Caki2 (cell line): ENCODE measurements at regions not wholly inside any gene's neighbourhood (a gene's known extent, or its start where the extent isn't known, plus 50 kb on each side); places are given as distances from the start of the nearest gene placed in this dataset.
"Not testable (repeated sequence)": the region's sequence is repeated elsewhere in the genome, so short reads cannot be mapped to it uniquely, and the experiment has no call there.

ENCODE experiments used
- DNase-seq: peaks from one replicate; pipeline ENCODE4 v3.0.0-alpha.2; 2015; ENCODE audit warnings: low read depth
- in situ Hi-C: cut with HindIII; loops from 2 replicates; pipeline ENCODE4 v1.10.0; 2016; ENCODE audit warnings: low sequenced_read_pairs, low pct_unique_long_range_greater_than_20kb, mixed read lengths

- in situ Hi-C loops: no loop called here
- DNase-seq: no peak
Measured at GRCh38 chr1:79264285-79264684, 257.8 kb upstream of the ADGRL4 start.

- DNase-seq: no peak
- in situ Hi-C loops: no loop called here
Measured at GRCh38 chr1:79262745-79263258, 256.3 kb upstream of the ADGRL4 start.

DNA sequence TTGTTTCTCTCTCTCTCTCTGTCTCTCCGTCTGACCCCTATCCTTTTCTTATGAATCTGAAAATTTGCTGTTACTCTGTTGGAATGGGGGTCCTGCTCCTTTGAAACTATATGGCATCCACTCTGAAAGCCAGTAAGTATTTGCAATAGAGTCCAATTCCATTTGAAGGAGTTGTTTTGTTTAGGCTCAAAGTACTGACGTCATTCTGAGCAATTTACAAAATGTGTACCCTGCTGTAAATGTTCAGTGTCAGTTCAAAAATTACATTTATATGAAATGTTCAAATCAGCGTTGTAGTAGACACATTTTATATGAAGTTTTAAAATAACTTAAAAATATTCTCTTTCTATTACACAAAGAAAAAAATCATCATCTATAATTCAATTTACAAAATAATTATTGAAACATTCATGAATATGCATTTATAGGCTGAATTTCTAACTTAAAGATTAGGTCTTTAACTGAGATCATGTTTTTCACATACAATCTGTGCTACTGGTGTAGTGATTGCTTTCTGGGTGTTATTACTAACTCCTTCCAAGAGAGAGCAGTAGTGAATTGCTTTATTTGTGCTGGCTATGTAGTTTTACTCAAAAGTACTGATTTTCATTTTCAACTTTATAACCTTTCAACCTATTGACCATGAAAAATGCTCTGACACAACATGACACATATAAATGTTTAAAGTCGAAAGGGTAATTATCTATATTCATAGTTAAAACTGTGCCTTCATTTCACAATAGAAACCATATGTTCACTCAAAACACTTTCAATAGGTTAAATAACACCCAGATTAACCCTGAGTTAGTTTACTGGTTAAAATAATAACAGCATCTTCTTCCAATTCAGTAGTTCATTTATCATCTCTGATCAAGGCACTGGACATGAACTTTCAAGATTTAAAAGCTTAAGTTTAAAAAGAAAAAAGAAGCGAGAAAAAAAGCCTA is 253.1 kb upstream of the ADGRL4 start:
- in situ Hi-C loops: no loop called here

GRCh38 chr1:79255421-79255820 is 248.9 kb upstream of the ADGRL4 start:
- in situ Hi-C loops: no loop called here
- DNase-seq: no peak

More for the DNA sequence above, 253.1 kb upstream of the ADGRL4 start:
- peak; percentile 12 for DNase-seq

DNA sequence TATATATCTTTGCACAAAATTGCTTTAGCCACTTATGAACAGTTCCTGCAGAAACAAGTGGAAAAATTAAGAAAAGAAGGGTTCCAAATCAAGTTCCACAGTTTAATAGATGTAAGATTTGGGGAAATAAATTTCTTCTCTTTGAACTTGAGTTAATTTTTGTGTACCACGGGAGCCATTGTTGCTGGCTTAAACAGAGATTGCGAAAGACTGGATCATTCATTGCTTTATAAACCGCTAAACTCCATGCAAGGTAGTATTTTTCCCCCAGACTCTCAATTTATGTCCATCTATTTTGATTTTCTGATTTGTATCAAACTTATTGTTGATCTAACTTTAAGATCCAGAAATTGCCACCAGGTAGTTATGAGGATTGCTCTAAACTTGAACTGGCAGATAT is 246.1 kb upstream of the ADGRL4 start:
- DNase-seq: no peak
- in situ Hi-C loops: no loop called here

DNA sequence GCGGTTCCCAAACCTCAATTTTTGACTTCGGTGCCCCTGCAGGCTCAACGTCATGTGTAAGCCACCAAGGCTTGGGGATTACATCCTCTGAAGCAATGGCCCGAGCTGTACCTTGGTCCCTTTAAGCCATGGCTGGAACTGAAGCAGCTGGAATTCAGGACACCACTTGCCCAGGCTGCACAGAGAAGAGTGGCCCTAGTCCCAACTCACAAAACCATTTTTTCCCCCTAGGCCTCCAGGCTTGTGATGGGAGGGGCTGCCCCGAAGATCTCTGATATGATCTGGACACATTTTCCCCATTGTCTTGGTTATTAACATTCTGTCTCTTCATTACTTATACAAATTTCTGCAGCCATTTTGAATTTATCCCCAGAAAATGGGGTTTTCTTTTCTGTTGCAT is 233.3 kb upstream of the ADGRL4 start:
- no peak for DNase-seq
- in situ Hi-C loops: no loop called here

GRCh38 chr1:79235301-79236002 is 228.9 kb upstream of the ADGRL4 start:
- no peak for DNase-seq
- in situ Hi-C loops: no loop called here

GRCh38 chr1:79232818-79233217 is 226.3 kb upstream of the ADGRL4 start:
- in situ Hi-C loops: no loop called here
- DNase-seq: no peak

DNA sequence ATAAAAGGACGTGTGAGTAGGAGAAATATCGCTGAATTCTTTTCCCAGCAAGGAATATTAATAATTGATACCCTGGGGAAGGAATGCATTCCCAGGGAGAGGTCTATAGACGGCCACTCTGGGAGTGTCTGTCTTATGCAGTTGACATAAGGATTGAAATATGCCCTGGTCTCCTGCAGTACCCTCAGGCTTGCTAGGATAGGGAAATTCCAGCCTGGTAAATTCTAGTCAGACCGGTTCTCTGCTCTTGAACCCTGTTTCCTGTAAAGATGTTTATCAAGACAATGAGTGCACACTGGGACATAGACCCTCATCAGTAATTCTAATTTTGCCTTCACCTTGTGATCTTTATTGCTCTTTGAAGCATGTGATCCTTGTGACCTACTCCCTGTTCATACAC is 224.2 kb upstream of the ADGRL4 start:
- in situ Hi-C loops, DNase-seq: not testable (repeated sequence)

GRCh38 chr1:79226963-79227362 is 220.4 kb upstream of the ADGRL4 start:
- no peak for DNase-seq
- in situ Hi-C loops: no loop called here

DNA sequence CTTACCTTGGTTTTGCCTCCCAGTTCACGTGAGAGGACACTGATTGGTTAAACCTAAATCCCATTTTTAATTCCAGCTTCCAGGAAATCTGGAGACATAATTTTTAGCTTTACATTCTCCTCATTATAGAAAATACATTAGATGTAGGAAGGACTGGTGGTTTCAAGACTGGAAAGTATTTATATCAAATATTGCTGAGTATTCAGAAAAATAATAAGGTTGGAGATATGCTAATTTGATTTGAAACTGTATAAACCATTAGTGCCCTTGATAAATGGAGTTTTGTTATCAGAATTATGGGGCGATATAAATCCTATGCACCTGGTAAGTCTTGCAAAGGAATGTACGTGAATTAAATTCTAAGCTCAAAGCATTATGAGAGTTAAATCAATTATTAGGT is 218.0 kb upstream of the ADGRL4 start:
- DNase-seq: no peak
- in situ Hi-C loops: no loop called here

- no peak for DNase-seq
- in situ Hi-C loops: no loop called here
Measured at GRCh38 chr1:79220509-79220908, 214.0 kb upstream of the ADGRL4 start.

DNA sequence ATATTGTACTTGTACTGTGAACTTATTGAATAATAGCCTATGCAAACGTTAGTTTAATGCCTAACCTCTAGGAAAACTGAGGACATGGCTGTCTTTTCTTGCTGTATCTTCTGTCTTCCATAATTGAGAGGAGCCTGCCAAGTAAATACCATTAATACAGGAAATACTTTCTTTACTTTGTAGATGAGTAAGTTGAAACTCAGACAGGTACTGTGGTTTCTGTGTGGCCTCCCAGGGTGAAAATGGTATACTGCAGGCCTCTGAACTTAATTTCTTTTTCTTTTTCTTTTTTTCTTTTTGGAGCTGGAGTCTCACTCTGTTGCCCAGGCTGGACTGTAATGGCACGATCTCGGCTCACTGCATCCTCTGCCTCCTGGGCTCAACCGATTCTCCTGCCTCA is 208.8 kb upstream of the ADGRL4 start:
- DNase-seq: no peak
- in situ Hi-C loops: no loop called here

DNA sequence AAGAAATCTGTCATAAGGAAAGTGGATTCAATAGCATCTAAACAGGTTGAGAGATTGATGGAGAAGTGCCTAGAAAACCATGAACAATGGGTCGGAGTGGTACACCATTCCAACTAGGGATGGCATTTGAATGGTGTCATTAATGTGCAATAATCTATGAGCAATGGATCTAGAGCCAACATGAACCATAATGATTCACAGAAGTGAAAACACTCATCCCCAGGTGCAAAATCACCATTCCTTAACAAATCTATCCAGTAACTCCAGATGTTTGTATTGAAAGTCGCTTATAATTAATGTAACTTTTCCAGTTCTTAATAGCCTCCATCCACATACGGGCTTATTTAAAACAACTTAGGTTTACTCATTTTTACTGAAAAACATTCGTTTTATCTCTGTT is 201.3 kb upstream of the ADGRL4 start:
- in situ Hi-C loops: no loop called here
- DNase-seq: no peak

DNA sequence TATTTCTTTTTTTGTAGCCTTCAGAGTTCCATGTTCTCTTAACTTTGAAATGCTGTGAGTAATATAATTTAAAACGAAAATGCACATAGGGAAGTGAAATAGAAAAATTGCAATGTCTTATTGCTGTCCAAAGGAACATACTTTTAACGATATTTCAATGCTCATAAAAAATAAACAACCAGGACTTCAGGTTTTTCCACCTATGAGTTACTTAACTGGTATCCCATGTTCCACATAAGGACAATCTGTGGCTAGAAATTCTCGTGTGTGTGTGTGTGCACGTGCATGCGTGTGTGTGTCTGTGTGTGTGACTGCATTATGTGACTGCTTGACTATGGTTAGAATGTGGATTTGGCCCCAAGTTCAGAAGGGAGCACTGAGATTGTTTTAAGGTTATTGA is 200.8 kb upstream of the ADGRL4 start:
- DNase-seq: no peak
- in situ Hi-C loops: no loop called here

- DNase-seq: no peak
- in situ Hi-C loops: no loop called here
Measured at GRCh38 chr1:79204779-79205479, 198.4 kb upstream of the ADGRL4 start.

- in situ Hi-C loops: no loop called here
Measured at GRCh38 chr1:79198832-79199231, 192.3 kb upstream of the ADGRL4 start.

DNA sequence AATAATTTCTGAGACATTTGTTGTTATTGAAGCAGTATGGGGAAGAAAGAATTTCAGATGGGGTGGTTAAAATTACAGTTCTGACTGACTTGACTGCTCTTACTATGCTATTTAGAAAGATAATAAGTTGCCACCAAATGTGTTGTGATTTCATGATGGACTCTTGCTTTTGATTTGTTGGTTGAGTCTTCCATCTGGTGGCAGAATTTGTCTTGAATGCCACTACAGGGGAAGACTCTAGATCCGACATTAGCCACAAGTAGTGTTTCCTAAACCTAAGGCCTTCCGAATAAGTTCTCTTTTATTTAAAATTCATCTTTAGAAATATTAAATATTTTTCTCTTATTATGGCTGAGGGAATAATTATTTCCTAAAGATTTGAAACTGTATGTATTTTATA is 190.9 kb upstream of the ADGRL4 start:
- no peak for DNase-seq
- in situ Hi-C loops: no loop called here

More at GRCh38 chr1:79198832-79199231, 192.3 kb upstream of the ADGRL4 start:
- no peak for DNase-seq

GRCh38 chr1:79196211-79196610 is 189.7 kb upstream of the ADGRL4 start:
- no peak for DNase-seq
- in situ Hi-C loops: no loop called here
